CD14-positive monocyte (primary cell): ENCODE measurements at regions not wholly inside any gene's neighbourhood (a gene's known extent, or its start where the extent isn't known, plus 50 kb on each side); places are given as distances from the start of the nearest gene placed in this dataset.

ENCODE experiments used
- DNase-seq, 3 donors: peaks; one replicate each; pipeline ENCODE4 v3.0.0-alpha.2; 2011 to 2022
- H2AFZ ChIP-seq: 2 replicates; pipeline ENCODE4 v1.6.0; 2012; ENCODE audit warnings: mild to moderate bottlenecking, low read depth, low read length, inconsistent platforms; ENCODE audit not compliant: insufficient read depth, poor library complexity, severe bottlenecking
- H3K27ac ChIP-seq, 2 donors: 1 replicate in 1 of 2; 2 replicates in 1 of 2; pipeline ENCODE4 v1.5.1; 2012 to 2013; ENCODE audit warnings: low read length in 2 of 2, control low read depth in 1 of 2, inconsistent platforms in 1 of 2, low read depth in 1 of 2, mild to moderate bottlenecking in 1 of 2
- H3K27me3 ChIP-seq, 2 donors: one replicate each; pipeline versions ENCODE4 v1.6.0 to v1.6.1; 2011 to 2013; ENCODE audit warnings: low read length in 2 of 2; ENCODE audit not compliant: control insufficient read depth in 2 of 2, insufficient read depth in 2 of 2
- H3K36me3 ChIP-seq, 2 donors: replicated peaks in 1 of 2; 1 replicate in 1 of 2; 2 replicates in 1 of 2; pipeline versions ENCODE4 v1.5.1 to v1.6.1; 2012 to 2013; ENCODE audit warnings: low read length in 2 of 2, control low read depth in 1 of 2, inconsistent platforms in 1 of 2, mild to moderate bottlenecking in 1 of 2; ENCODE audit not compliant: insufficient read depth in 2 of 2, control insufficient read depth in 1 of 2
- H3K4me1 ChIP-seq, 2 donors: 1 replicate in 1 of 2; 2 replicates in 1 of 2; pipeline versions ENCODE4 v1.5.1 to v1.6.1; 2012 to 2013; ENCODE audit warnings: low read length in 2 of 2, control low read depth in 1 of 2, inconsistent platforms in 1 of 2, mild to moderate bottlenecking in 1 of 2, moderate library complexity in 1 of 2; ENCODE audit not compliant: insufficient read depth in 2 of 2, control insufficient read depth in 1 of 2
- H3K4me2 ChIP-seq: replicated peaks from 2 replicates; pipeline ENCODE3; 2012; ENCODE audit warnings: low read length, moderate library complexity, mild to moderate bottlenecking; ENCODE audit not compliant: poor library complexity, severe bottlenecking; ENCODE audit errors: extremely low read depth
- H3K4me3 ChIP-seq, 3 experiments: fragments of 200-600 bp in 1 of 3; sonication (generic) in 1 of 3; replicated peaks in 1 of 3; 1 replicate in 2 of 3; 2 replicates in 1 of 3; pipeline ENCODE4 v1.5.1; 2011 to 2013; ENCODE audit warnings: low read length in 3 of 3, mild to moderate bottlenecking in 3 of 3, control low read depth in 2 of 3, low read depth in 2 of 3, inconsistent platforms in 1 of 3, moderate library complexity in 1 of 3
- H3K79me2 ChIP-seq: 2 replicates; pipeline ENCODE4 v1.6.0; 2012; ENCODE audit warnings: mild to moderate bottlenecking, control low read depth, inconsistent platforms, low read length, moderate library complexity; ENCODE audit not compliant: insufficient read depth
- H3K9ac ChIP-seq: 2 replicates; pipeline ENCODE4 v1.6.0; 2017; ENCODE audit warnings: low read length, mild to moderate bottlenecking; ENCODE audit not compliant: insufficient read depth, poor library complexity, severe bottlenecking
- H3K9me3 ChIP-seq, 2 donors: replicated peaks in 1 of 2; 1 replicate in 1 of 2; 2 replicates in 1 of 2; pipeline versions ENCODE4 v1.5.1 to v1.6.1; 2012 to 2013; ENCODE audit warnings: low read length in 2 of 2, control low read depth in 1 of 2; ENCODE audit not compliant: control insufficient read depth in 1 of 2, insufficient read depth in 1 of 2
- H4K20me1 ChIP-seq: 2 replicates; pipeline ENCODE4 v1.6.0; 2012; ENCODE audit warnings: mild to moderate bottlenecking, low read length, control low read depth, moderate library complexity; ENCODE audit not compliant: insufficient read depth
- H3K27ac Mint-ChIP-seq, 7 donors: one replicate each; pipeline ENCODE4 v1.8.0; 2020; ENCODE audit warnings: mild to moderate bottlenecking in 7 of 7, mixed read lengths in 7 of 7, moderate library complexity in 6 of 7, inconsistent platforms in 2 of 7
- H3K27me3 Mint-ChIP-seq, 3 donors: one replicate each; pipeline ENCODE4 v1.8.0; 2021 to 2022; ENCODE audit warnings: low read depth in 3 of 3, mild to moderate bottlenecking in 3 of 3, mixed read lengths in 3 of 3, moderate library complexity in 3 of 3, inconsistent platforms in 1 of 3
- H3K36me3 Mint-ChIP-seq, 2 donors: one replicate each; pipeline ENCODE4 v1.8.0; 2020; ENCODE audit warnings: mixed read lengths in 2 of 2, inconsistent platforms in 1 of 2, mild to moderate bottlenecking in 1 of 2
- H3K4me1 Mint-ChIP-seq: one replicate; pipeline ENCODE4 v1.8.0; 2020; ENCODE audit warnings: mild to moderate bottlenecking, mixed read lengths
- H3K4me3 Mint-ChIP-seq, 2 donors: one replicate each; pipeline ENCODE4 v1.8.0; 2020; ENCODE audit warnings: mild to moderate bottlenecking in 2 of 2, mixed read lengths in 2 of 2, moderate library complexity in 1 of 2
- H3K9me3 Mint-ChIP-seq, 7 donors: one replicate each; pipeline ENCODE4 v1.8.0; 2020 to 2022; ENCODE audit warnings: mixed read lengths in 7 of 7, mild to moderate bottlenecking in 6 of 7, moderate library complexity in 6 of 7, inconsistent platforms in 2 of 7
- WGBS: methylation state at CpG from one replicate; pipeline ENCODE4 v1.1.5; 2013; ENCODE audit warnings: missing lambda C conversion rate; ENCODE audit not compliant: insufficient coverage; 5-methylcytosine and 5-hydroxymethylcytosine counted together
- intact Hi-C, 2 donors: fragments of 100-400 bp; cut with micrococcal nuclease; formaldehyde crosslinking; loops; one replicate each; pipeline versions ENCODE4 v1.15.0 to v1.15.1; 2023
- TF ChIP-seq, protein P1 (sequence below): fragments of 200-600 bp; IDR thresholded peaks from one replicate; pipeline ENCODE4 v1.8.0; 2022; ENCODE audit warnings: antibody characterized with exemption, mild to moderate bottlenecking

DNA sequence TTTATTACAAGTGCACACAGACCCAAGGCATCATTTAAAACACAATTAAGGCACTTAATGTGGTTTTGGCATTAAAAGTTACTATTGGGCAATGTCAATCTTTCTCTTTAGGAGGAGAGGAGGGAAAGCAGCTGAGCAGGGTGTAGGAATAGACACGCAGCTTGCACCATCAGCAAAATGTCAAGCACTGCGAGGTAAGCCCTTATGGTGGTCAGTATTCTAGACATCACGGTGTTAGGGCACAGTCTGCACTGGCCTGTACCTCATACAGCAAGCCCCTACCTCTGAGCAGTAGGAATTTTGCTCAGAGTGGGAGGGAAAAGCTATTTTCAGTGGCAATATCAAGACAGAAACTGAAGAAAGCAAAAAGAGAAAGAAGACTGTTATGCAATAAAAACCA, 62.0 kb upstream of the ESRRG start:
- Histone ChIP-seq H2AFZ (no peak overlapping the region), H3K27ac (no peak overlapping the region), H3K4me1 (no peaks in the 10 kb centered on the region), H4K20me1 (no peaks in the 10 kb centered on the region), H3K4me2 (no peak overlapping the region), H3K9me3 (no peaks in the 10 kb centered on the region), H3K36me3 (no peaks in the 10 kb centered on the region), H3K4me3 (no peak overlapping the region), H3K9ac (no peak overlapping the region), H3K79me2 (no peaks in the 10 kb centered on the region), H3K27me3 (no peaks in the 10 kb centered on the region)
- H3K36me3 Mint-ChIP-seq: no peaks in the 10 kb centered on the region
- 84% methylated on average over 2 of the region's 3 CpGs for WGBS
- intact Hi-C loops: no loop called here
- no peaks in the 10 kb centered on the region for H3K27me3 Mint-ChIP-seq
- DNase-seq: no peak
- H3K4me3 Mint-ChIP-seq: no peak overlapping the region
- peaks cover 0 to 5% (median 0%) of the 10 kb centered on the region in 7 donors for H3K9me3 Mint-ChIP-seq
- TF ChIP-seq, protein P1, sequence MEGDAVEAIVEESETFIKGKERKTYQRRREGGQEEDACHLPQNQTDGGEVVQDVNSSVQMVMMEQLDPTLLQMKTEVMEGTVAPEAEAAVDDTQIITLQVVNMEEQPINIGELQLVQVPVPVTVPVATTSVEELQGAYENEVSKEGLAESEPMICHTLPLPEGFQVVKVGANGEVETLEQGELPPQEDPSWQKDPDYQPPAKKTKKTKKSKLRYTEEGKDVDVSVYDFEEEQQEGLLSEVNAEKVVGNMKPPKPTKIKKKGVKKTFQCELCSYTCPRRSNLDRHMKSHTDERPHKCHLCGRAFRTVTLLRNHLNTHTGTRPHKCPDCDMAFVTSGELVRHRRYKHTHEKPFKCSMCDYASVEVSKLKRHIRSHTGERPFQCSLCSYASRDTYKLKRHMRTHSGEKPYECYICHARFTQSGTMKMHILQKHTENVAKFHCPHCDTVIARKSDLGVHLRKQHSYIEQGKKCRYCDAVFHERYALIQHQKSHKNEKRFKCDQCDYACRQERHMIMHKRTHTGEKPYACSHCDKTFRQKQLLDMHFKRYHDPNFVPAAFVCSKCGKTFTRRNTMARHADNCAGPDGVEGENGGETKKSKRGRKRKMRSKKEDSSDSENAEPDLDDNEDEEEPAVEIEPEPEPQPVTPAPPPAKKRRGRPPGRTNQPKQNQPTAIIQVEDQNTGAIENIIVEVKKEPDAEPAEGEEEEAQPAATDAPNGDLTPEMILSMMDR: no peak
- no peaks in the 10 kb centered on the region for H3K4me1 Mint-ChIP-seq
- H3K27ac Mint-ChIP-seq: no peak overlapping the region

DNA sequence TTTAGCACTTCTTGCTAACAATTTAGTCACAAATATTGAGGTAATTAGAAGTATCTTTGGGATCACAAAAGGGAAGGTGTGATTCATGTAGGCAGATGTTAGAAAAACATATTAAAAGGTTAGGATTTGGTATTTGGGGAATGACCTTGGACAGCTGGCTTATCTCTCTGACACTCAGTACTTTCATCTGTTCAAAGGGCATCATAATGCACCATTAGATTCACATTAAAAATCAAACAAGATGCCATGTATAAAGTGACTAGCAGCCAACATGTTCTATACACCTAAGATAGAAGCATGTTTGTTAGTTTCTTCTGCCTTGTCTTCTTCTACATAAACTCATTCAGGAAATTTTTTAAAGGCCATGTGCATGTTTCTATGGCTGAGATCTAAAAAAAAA, 56.5 kb upstream of the ESRRG start:
- DNase-seq: no peak
- TF ChIP-seq, protein P1: no peak
- Mint-ChIP-seq H3K27ac (no peak overlapping the region), H3K4me1 (no peaks in the 10 kb centered on the region), H3K27me3 (no peaks in the 10 kb centered on the region), H3K4me3 (no peak overlapping the region), H3K36me3 (no peaks in the 10 kb centered on the region), H3K9me3 (peaks cover 0 to 5% (median 2%) of the 10 kb centered on the region in 7 donors)
- Histone ChIP-seq H3K36me3 (no peaks in the 10 kb centered on the region), H3K9me3 (no peaks in the 10 kb centered on the region), H4K20me1 (no peaks in the 10 kb centered on the region), H3K9ac (no peak overlapping the region), H3K27ac (no peak overlapping the region), H3K79me2 (no peaks in the 10 kb centered on the region), H3K27me3 (no peaks in the 10 kb centered on the region), H2AFZ (no peak overlapping the region), H3K4me1 (no peaks in the 10 kb centered on the region), H3K4me2 (no peak overlapping the region), H3K4me3 (no peak overlapping the region)
- intact Hi-C loops: no loop called here
